Occipital lobe (tissue), 1 donor: ENCODE measurements at regions not wholly inside any gene's neighbourhood (a gene's known extent, or its start where the extent isn't known, plus 50 kb on each side); places are given as distances from the start of the nearest gene placed in this dataset.

Experiments used
- DNase-seq: peaks from one replicate; lab custom pipeline; 2025; lab: John Stamatoyannopoulos, UW

DNA sequence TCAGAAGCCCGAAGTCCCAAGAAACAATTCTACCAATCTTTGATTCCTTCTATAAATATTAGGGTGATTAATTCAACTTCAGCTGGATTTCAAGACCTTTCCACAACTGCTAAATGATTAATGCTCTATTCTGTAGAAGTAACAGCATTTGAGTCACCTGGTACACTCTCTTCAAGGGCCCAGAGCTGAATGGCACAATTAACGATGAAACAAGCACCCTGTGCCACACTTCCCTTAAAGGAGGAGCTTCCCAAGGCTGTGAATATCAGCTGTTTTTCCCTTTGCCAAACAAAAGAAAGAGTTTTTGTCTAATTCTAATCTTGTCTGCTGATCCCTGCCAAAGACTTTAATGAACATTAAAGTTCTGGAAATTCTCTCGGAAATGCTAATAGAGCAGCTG is 56.0 kb downstream of the BOD1L2 start:
- no peak for DNase-seq

DNA sequence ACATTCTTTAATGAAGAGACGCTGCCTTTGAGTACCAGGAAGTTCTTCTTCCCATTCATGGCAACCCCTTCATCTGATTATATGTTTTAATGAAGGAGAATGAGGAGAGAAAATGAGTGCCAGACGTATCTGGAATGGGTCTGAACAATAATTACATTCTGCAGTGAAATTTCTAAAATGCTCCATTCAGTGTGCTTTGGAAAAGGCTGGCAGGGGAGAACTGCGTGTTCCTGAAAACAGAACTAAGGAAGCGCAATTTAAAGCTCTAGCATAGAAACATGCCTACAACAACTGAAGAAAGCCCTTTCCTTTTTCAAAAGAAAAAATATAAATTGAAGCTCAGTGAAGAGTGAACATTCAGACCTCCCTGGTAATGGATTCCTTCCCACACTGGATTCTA is 58.8 kb downstream of the BOD1L2 start:
- DNase-seq: peak; percentile 3

DNA sequence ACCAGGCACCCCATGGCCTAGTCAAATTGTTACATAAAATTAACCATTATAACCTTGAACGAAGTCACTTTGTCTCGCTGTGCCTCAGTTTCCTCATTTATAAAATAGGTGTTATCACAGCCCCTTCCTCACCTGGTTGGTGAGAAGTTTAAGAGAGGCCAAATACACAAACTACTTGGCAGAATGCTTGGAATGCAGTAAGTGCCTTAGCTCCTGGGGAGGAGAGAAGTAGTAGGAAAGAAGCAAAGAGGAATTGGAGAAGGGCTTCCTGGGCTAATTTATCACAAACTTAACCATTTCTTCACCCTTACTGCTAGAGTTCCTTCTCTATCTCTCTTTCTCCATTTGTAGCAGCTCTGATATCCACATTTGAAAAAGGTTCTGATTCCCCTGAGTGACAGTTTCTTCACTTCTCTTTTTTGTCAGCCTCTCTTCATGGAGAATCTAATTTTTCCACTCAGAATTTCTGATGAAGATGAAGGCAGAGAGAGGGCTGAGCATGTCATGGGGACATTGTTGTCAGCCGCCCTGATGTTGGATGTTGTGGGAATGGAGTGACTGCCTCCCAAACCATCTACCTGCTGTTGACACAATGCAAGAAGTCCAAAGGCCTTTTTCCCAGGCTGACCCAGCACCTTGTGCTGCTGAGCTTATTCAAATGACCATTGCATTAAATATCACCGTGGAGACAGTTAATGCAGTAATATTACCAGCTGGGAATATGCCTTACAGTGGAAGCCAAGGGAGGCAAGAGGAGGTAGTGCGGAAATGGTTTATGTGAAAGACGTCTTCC is 60.4 kb downstream of the BOD1L2 start:
- DNase-seq: no peak

DNA sequence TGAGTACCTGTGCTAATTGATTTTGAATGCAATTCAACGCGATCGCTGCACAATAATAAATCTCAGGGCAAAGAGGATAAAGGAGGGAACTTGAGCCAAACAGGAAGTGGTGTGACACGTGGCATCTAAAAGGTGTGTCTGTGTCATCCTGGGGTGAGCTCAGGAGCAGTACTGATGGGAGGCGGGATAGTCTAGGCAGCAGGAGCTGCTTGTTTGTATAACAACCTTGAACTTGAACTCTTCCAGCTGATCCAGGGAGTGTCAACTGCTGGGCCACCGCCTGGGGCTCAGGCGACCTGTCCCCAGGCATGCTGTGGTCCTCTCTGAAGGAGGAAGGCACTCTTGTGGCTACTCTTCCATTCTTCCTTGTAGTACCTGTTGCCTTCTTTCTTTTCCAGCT is 61.2 kb downstream of the BOD1L2 start:
- DNase-seq: no peak

DNA sequence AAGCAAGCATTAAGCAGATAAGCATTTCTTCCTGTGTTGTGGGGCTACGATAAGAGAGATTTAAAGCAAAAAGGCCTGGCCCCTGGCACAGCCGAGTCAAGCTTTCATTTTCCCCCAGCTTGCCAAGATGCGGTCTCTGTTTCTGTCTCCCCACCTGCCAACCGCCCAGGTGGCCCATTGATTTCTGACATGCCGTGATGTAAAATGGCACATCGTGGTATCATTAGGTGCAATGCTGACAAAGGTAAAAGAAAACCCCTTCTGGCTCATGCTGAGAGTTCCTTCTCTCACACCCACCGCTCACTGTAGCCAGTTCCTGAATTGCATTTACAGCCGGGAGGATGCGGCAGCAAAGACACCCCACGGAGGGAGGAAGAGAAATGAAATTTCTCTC is 62.8 kb downstream of the BOD1L2 start:
- DNase-seq: no peak

DNA sequence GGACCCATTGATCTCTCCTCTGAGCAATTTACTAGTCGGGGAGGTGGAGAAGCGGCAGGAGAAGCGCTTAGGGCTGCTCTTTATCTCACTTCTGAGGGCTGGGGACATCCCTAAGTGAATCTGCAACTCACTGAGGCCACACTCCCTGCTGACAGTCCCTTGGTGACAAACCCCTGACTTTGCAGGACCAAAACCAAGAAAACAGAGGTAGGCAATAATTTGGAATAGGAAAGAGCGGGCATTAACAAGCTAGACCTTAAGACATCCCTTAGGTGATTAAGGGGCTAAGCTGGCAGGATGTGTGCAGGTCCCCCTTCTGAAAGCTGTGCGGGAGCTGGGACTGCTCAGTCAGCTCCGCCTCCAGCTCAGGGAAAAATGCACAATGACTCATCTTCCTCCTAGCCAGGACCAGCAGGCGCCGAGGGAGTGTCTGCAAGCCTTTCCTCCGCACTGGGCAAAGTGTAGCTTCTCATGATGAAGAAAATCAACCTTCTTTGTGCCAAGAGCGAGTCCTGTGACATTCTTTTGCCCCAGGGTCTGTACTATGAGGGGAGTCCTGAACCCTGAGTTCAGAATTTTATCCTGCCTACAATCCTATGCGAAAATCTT is 63.3 kb downstream of the BOD1L2 start:
- DNase-seq: peak; percentile 51

DNA sequence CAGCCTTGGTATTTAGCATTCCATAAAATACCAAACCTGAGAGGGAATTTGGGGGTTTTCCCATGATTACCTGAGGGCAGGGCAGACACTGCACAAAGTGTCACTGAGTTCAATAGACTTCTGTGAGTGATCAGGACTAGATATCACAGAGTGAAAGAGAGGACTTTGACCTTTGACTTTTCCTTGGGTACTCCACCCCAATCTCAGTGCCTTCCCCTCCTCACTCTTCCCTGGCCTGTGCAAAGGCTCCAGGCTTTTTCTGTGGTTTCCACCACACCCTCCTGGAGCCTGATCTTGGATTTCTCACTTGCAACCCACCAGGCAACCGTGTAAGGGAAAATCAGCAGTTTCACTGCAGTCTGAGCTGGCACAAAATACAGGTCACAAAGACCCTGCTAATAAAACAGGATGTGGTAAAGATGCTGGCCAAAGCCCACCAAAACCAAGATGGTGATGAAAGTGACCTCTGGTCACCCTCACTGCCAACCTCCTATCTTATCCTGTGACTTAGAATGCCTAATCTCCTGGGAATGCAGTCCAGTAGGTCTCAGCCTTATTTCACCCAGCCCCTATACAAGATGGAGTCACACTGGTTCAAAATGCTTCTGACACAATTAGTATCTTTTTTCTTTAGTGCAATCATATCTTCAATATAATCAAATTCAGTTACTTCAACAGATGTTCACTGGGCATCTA is 64.0 kb downstream of the BOD1L2 start:
- no peak for DNase-seq

DNA sequence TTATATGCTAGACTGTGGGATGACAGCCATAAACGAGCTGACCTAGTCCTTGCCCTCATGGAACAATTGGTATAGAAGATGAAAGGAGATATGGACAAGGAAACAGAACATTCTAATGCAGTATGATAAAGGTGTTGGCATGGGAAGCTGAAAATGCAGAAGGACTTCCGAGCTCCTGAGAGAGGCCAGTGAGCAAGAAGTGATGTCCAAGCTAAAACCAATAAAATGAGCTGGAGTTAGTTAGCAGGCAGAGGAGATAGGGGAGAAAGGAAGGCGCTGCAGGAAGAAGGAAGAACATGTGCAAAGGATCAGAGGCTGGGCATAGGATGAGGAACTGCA is 64.5 kb downstream of the BOD1L2 start:
- DNase-seq: no peak

DNA sequence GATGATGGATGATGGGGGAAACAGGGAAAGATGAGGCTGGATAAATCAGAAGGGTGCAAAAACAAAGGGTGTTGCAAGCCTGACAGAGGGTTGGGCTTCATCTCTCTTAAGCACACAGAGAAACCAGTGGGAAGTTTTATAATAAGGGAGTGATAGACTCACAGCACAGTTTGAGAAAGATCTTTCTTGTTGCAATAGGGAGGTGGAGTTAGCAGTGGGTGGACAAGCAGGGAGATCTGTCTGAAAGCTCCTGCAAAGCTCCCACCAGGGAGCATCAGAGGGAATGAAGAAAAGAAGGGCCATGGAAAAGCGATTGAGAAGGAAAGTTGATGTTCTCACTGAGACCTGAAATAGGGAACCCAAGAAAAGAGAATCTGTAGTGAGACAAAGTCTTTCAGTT is 64.9 kb downstream of the BOD1L2 start:
- peak; percentile 10 for DNase-seq

DNA sequence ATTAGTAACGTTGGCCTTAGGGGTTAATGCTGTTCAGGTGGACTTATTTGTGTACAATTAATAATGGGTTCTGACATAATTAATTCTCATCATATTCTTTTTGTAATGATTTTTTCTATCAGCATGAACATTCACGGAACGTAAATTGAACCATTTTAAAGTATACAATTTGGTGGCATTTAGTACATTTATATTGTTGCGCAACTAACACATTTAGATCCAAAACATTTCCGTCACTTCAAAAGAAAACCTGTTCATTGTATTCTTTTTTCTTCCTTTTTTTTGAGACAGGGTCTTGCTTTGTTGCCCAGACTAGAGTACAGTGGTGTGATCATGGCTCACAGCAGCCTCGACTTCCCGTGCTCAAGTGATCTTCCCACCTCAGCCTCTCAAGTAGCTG is 65.8 kb downstream of the BOD1L2 start:
- no peak for DNase-seq

DNA sequence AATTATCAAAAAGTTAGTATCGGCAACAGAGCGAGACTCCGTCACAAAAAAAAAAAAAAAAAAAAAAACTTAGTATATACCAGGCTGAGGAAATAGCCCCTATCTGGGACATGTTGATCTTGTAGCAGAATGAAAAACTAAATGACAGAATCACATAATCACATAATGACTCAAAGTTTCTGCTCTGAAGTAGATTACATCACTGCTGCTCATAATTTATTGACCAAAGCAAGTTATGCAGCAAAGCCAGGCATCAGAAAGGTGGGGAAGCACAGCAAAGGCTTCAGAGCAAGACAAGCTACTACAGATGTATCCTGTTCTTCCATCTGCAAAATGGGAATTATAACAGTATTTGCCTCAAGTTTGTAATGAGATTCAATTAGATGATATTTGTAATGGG is 68.1 kb downstream of the BOD1L2 start:
- no peak for DNase-seq

DNA sequence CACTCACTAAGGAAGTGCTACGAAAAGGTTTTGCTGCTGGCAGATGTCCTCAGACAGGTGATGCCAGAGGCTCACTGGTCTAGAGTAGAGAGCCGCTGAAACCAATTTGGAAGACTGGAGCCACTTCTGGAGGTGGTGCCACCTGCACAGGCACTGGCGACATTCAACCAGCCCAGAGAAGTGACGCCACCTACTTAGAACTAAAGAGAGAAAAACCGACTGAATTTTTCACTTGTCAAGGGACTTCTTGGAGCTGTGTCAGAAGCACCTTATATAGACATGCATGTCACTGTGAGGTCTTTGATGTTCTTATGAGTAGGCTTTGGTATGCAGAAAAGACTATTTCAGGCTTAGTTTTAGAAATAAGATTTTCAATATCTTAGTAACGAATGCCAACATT is 71.4 kb downstream of the BOD1L2 start:
- DNase-seq: no peak

DNA sequence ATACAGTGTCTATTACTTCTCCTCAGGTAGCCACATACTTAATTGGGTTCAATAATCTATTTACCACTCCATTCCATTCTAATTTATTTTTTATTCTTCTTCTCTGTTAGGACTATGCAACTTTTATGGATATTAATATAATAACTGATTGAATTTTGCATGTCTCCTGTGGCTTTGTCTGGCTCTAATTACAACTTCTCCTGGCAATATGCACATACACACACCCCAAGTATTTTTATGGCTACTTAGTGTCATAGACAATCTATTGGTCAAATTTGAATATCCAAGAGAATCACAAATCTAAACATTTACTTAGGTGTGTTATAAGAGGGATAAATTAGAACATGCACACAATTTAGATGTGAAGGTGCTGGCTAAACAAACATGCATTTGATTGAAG is 73.1 kb downstream of the BOD1L2 start:
- DNase-seq: no peak

DNA sequence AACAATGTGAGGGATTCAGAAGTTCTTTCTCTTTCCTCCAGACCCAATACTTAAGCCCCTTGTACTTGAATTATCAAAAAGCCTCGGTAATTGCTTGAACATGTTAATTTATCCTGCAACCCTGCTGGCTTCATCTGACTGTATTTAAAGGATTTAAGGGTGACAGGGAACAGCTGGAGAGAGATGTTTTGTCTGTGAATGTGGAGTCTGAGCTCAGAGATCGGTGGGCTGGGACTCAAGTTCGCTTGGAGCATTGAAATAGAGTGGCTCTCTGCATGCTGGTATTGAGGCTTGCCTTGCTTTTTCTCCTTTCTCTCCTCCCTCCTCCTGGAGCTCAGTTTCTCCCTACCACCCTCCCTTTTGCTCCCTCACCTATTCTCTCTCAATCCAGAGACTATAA is 73.6 kb downstream of the BOD1L2 start:
- no peak for DNase-seq

DNA sequence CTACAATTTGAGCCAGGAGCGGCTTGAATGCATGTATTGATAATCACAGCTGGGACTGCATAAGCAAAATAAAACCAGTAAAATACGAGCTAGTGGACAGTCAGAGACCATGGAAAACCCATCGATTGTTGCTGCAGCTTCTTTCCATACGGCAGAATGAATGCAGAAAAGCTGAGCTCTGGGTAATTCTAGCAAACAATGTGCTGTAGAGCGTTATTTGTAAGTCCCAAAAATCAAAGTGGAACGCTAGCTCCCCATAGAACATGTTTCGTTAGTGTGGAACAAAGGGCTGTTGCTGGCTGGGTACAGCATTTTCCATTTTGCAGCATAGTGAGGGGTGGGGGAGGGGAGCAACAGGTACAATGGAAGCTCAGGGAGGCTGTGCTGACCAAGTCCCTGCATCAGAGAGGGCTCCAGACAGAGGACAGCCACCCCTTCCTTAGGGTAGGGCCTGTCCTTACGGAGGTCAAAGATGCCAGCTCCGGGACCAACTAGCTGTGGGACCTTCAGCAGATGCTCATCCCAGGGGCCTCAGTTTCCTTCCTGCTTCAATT is 74.1 kb downstream of the BOD1L2 start:
- no peak for DNase-seq

DNA sequence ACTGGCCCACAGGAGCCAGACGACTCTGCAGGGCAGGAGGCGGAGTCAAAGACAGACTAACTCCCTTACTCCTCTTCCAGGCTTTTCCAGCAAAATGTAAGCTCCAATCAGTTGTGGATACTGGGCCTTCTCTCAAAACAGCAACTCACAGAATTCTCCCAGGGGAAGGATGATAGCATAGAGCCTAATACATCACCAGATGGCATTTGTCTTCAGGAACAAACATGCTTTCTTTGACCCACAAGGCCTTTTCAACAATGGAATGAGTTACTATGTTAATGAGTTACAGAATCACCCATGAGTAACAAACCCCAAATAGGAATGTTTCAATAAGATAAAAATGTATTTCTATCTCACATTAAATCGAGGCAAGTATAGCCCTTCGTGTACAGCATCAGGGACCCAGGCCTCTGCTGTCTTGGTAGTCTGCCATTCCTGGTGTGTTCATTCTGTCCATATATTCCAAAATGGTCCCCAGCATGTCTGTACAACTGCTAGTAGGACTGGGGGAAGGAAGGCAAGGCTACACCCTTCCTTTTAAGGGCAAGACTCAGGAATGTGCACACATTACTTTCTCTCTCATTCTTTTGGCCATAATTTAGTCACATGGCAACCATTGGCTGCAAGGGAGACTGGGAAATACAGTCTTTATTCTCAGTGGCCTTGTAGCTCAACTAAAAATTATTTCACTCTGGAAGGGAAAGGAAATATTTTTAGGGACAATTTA is 76.4 kb downstream of the BOD1L2 start:
- no peak for DNase-seq

DNA sequence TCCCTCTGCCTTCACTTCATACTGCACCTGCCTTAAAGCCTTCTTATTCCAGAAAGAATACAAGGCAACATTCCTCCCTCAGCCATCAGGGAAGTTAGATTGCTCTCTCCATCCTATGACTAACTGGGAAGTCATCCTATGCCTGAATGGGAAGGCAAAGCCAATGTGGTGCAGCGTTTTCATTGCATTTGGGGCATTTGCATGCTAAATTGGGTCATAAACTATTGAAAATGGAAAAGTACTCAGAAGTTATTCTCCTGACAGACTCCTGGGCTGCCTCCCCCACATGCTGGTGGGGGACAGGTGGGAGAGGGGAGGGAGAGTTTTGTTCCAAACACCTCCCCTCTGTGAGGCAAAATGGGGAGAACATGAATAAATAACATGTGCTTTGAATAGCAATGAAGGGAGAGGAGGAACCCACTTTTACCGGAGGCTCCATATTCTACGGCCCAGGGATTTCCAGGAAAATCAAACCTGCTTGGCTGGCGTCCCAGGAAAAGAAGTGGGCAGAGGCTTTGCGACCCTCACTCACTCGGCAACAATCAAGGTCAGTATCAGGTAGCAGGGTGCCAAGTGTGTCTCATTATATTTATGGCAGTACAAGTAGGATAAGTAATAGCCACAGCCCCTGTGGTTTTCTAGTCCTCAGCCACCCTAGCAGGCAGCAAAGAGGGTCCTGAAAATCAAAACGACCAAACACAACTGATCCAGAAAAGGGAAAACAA is 84.1 kb downstream of the BOD1L2 start:
- DNase-seq: peak; percentile 11

DNA sequence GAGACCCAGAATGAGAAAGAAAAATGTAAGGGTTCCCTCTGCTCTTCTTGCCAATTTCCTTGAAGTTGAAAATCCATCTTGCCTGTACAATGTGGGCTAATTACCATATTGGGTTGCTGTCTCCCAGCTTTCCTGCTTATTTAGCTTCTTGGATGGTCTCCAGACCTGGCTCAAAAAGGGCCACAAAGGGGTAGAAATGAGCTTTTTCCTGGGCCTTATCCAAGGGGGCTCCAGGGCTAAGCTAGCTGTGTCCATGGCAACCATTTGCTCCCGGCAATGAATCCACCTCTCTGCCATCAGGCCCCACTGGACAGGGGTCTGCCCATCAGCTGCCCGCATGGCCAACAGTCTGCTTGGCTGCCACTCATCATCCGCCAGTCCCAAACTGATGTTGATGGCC is 85.0 kb downstream of the BOD1L2 start:
- DNase-seq: no peak

DNA sequence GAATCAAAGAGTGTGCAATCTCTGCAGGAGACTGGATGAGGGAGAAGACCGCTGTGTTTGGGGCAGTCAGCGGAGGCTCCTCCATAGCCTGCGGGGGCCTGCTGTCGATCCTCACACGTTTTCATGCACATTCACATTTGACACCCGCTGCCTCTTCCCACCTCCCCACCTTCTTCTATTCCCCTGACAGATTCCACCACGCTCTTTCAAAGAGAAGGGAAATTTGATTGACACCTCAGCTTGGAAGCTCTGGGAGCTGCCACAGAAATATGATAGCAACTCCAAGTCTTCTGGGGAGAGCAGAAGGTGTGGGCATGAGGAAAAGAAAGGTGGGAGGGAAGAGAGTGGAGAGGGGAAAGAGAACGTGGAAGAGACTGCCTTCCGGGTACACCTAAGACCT is 87.5 kb downstream of the BOD1L2 start:
- no peak for DNase-seq

DNA sequence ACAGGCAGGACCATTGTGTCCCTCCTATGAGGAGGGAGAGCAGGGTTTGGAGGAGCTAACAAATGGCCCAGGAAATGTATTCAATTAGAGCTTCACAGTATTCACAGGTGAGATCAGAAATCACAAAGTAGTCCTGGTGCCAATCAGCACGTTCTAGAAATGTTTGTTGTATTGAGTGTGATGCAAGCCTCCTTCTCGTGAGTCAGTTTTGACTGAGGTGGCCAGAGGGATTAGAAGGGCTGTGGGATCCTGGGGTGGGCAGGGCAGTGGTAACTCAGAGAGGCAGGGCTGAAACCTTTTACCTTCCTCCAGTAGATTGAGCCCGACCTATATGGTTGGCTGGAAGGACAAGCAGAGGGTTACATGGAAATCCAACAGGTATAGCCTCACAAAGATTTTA is 95.0 kb downstream of the BOD1L2 start:
- DNase-seq: no peak

DNA sequence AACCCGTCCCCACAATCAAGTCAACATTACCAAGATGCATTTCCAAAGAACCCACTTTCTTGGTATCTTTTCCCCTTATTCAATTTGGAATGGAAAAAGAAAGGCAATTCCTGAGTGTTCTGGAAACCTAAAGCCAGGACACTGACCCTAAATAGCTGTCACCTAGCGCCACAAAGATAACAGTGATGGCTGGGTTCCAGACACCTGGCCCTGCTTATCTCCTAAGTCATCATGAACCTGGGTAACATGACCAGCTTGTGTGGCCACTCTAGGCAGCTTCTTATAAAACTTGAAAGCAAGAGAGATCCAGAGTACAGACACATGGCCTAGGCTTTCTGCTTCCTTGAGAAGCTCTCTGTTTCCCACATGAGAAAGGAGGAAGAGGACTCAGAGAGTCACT is 95.4 kb downstream of the BOD1L2 start:
- DNase-seq: no peak
